ENCODE measurements at regions not wholly inside any gene's neighbourhood (a gene's known extent, or its start where the extent isn't known, plus 50 kb on each side); places are given as distances from the start of the nearest gene placed in this dataset.
"Not testable (repeated sequence)": the region's sequence is repeated elsewhere in the genome, so short reads cannot be mapped to it uniquely, and the experiment has no call there.

GRCh38 chr1:5766996-5767395 lies 225.2 kb downstream of the NPHP4 start:
- not testable (repeated sequence) for DNase-seq

- no peak for DNase-seq
Observed at GRCh38 chr1:5765997-5766913, 226.0 kb downstream of the NPHP4 start.

GRCh38 chr1:5765483-5765882 lies 226.7 kb downstream of the NPHP4 start:
- DNase-seq, result no peak

GRCh38 chr1:5764959-5765358 lies 227.3 kb downstream of the NPHP4 start:
- DNase-seq, result no peak

GRCh38 chr1:5764464-5764863 lies 227.8 kb downstream of the NPHP4 start:
- DNase-seq, result no peak

- DNase-seq, result no peak
Observed at GRCh38 chr1:5763696-5764370, 228.4 kb downstream of the NPHP4 start.

GRCh38 chr1:5758859-5759578 lies 233.2 kb downstream of the NPHP4 start:
- DNase-seq, result no peak

- DNase-seq, result no peak
Observed at GRCh38 chr1:5758000-5758858, 234.0 kb downstream of the NPHP4 start.

- no peak for DNase-seq
Observed at GRCh38 chr1:5757187-5757805, 234.9 kb downstream of the NPHP4 start.

- no peak for DNase-seq
Observed at GRCh38 chr1:5756434-5757186, 235.6 kb downstream of the NPHP4 start.

- DNase-seq, result no peak
Observed at GRCh38 chr1:5755552-5756125, 236.6 kb downstream of the NPHP4 start.

GRCh38 chr1:5754817-5755551 lies 237.2 kb downstream of the NPHP4 start:
- DNase-seq, result no peak

GRCh38 chr1:5753549-5754421 lies 238.4 kb downstream of the NPHP4 start:
- no peak for DNase-seq

GRCh38 chr1:5752746-5753548 lies 239.3 kb downstream of the NPHP4 start:
- DNase-seq, result no peak

- no peak for DNase-seq
Observed at GRCh38 chr1:5751833-5752745, 240.1 kb downstream of the NPHP4 start.

- DNase-seq, result no peak
Observed at GRCh38 chr1:5751163-5751540, 241.1 kb downstream of the NPHP4 start.

Data from skin of body (tissue), 1 donor.